ENCODE measurements at regions not wholly inside any gene's neighbourhood (a gene's known extent, or its start where the extent isn't known, plus 50 kb on each side); places are given as distances from the start of the nearest gene placed in this dataset.

GRCh38 chr5:105448271-105448670, 1885.7 kb upstream of the NUDT12 start:
- TF ChIP-seq JUND (IDR thresholded peaks at IDR 0.05; ENCODE audit: low read depth) = no peak
- DNase-seq (ENCODE audit: low read depth in 1 of 2, low spot score in 1 of 2) = no peak
- in situ Hi-C loops (cut with HindIII; ENCODE audit: low pct_unique_long_range_greater_than_20kb, low sequenced_read_pairs) = no loop called here

- no peak for TF ChIP-seq JUND (IDR thresholded peaks at IDR 0.05; ENCODE audit: low read depth)
- no peak for DNase-seq (ENCODE audit: low read depth in 1 of 2, low spot score in 1 of 2)
- in situ Hi-C loops (cut with HindIII; ENCODE audit: low pct_unique_long_range_greater_than_20kb, low sequenced_read_pairs) = no loop called here
These were observed 1867.9 kb upstream of the NUDT12 start for GRCh38 chr5:105430516-105430915.

- in situ Hi-C loops (cut with HindIII; ENCODE audit: low pct_unique_long_range_greater_than_20kb, low sequenced_read_pairs) = no loop called here
- TF ChIP-seq JUND (IDR thresholded peaks at IDR 0.05; ENCODE audit: low read depth) = no peak
- DNase-seq (ENCODE audit: low read depth in 1 of 2, low spot score in 1 of 2) = no peak
These were observed 1866.1 kb upstream of the NUDT12 start for GRCh38 chr5:105428451-105429380.

- no peak for DNase-seq (ENCODE audit: low read depth in 1 of 2, low spot score in 1 of 2)
- TF ChIP-seq JUND (IDR thresholded peaks at IDR 0.05; ENCODE audit: low read depth) = no peak
- in situ Hi-C loops (cut with HindIII; ENCODE audit: low pct_unique_long_range_greater_than_20kb, low sequenced_read_pairs) = no loop called here
These were observed 1851.5 kb upstream of the NUDT12 start for GRCh38 chr5:105414067-105414466.

GRCh38 chr5:105413406-105413990, 1850.9 kb upstream of the NUDT12 start:
- TF ChIP-seq JUND (IDR thresholded peaks at IDR 0.05; ENCODE audit: low read depth) = no peak
- in situ Hi-C loops (cut with HindIII; ENCODE audit: low pct_unique_long_range_greater_than_20kb, low sequenced_read_pairs) = no loop called here
- DNase-seq (ENCODE audit: low read depth in 1 of 2, low spot score in 1 of 2) = no peak

- in situ Hi-C loops (cut with HindIII; ENCODE audit: low pct_unique_long_range_greater_than_20kb, low sequenced_read_pairs) = no loop called here
- DNase-seq (ENCODE audit: low read depth in 1 of 2, low spot score in 1 of 2) = no peak
- no peak for TF ChIP-seq JUND (IDR thresholded peaks at IDR 0.05; ENCODE audit: low read depth)
These were observed 1847.1 kb upstream of the NUDT12 start for GRCh38 chr5:105409695-105410094.

- TF ChIP-seq JUND (IDR thresholded peaks at IDR 0.05; ENCODE audit: low read depth) = no peak
- no peak for DNase-seq (ENCODE audit: low read depth in 1 of 2, low spot score in 1 of 2)
- in situ Hi-C loops (cut with HindIII; ENCODE audit: low pct_unique_long_range_greater_than_20kb, low sequenced_read_pairs) = no loop called here
These were observed 1844.6 kb upstream of the NUDT12 start for GRCh38 chr5:105407200-105407599.

- in situ Hi-C loops (cut with HindIII; ENCODE audit: low pct_unique_long_range_greater_than_20kb, low sequenced_read_pairs) = no loop called here
- DNase-seq (ENCODE audit: low read depth in 1 of 2, low spot score in 1 of 2) = peak in 1 of 2 experiments; percentile 14
- no peak for TF ChIP-seq JUND (IDR thresholded peaks at IDR 0.05; ENCODE audit: low read depth)
These were observed 1835.2 kb upstream of the NUDT12 start for GRCh38 chr5:105397749-105398148.

GRCh38 chr5:105392710-105393149, 1830.1 kb upstream of the NUDT12 start:
- no peak for TF ChIP-seq JUND (IDR thresholded peaks at IDR 0.05; ENCODE audit: low read depth)
- in situ Hi-C loops (cut with HindIII; ENCODE audit: low pct_unique_long_range_greater_than_20kb, low sequenced_read_pairs) = no loop called here
- DNase-seq (ENCODE audit: low read depth in 1 of 2, low spot score in 1 of 2) = no peak

- in situ Hi-C loops (cut with HindIII; ENCODE audit: low pct_unique_long_range_greater_than_20kb, low sequenced_read_pairs) = no loop called here
- no peak for TF ChIP-seq JUND (IDR thresholded peaks at IDR 0.05; ENCODE audit: low read depth)
- no peak for DNase-seq (ENCODE audit: low read depth in 1 of 2, low spot score in 1 of 2)
These were observed 1829.6 kb upstream of the NUDT12 start for GRCh38 chr5:105392122-105392709.

GRCh38 chr5:105380126-105380525, 1817.5 kb upstream of the NUDT12 start:
- TF ChIP-seq JUND (IDR thresholded peaks at IDR 0.05; ENCODE audit: low read depth) = no peak
- in situ Hi-C loops (cut with HindIII; ENCODE audit: low pct_unique_long_range_greater_than_20kb, low sequenced_read_pairs) = no loop called here
- no peak for DNase-seq (ENCODE audit: low read depth in 1 of 2, low spot score in 1 of 2)

- in situ Hi-C loops (cut with HindIII; ENCODE audit: low pct_unique_long_range_greater_than_20kb, low sequenced_read_pairs) = no loop called here
- no peak for DNase-seq (ENCODE audit: low read depth in 1 of 2, low spot score in 1 of 2)
- no peak for TF ChIP-seq JUND (IDR thresholded peaks at IDR 0.05; ENCODE audit: low read depth)
These were observed 1808.6 kb upstream of the NUDT12 start for GRCh38 chr5:105371169-105371568.
